HPDE6-E6E7 (cell line): ENCODE measurements at regions not wholly inside any gene's neighbourhood (a gene's known extent, or its start where the extent isn't known, plus 50 kb on each side); places are given as distances from the start of the nearest gene placed in this dataset.

Experiments
- DNase-seq: peaks from one replicate; pipeline ENCODE4 v3.0.0; 2011; ENCODE audit warnings: missing footprints; ENCODE audit errors: extremely low spot score

GRCh38 chr13:55219538-55219937 is 1921.2 kb upstream of the PRR20A start:
- DNase-seq = no peak

GRCh38 chr13:55229906-55230569 is 1910.7 kb upstream of the PRR20A start:
- DNase-seq = no peak

GRCh38 chr13:55230570-55230908 is 1910.2 kb upstream of the PRR20A start:
- no peak for DNase-seq

- DNase-seq = no peak
Observed at GRCh38 chr13:55234311-55234710, 1906.4 kb upstream of the PRR20A start.

- DNase-seq = no peak
Observed at GRCh38 chr13:55245005-55245644, 1895.6 kb upstream of the PRR20A start.

- DNase-seq = no peak
Observed at GRCh38 chr13:55255236-55255635, 1885.5 kb upstream of the PRR20A start.

- no peak for DNase-seq
Observed at GRCh38 chr13:55263045-55263444, 1877.7 kb upstream of the PRR20A start.

GRCh38 chr13:55266644-55267043 is 1874.1 kb upstream of the PRR20A start:
- no peak for DNase-seq

GRCh38 chr13:55298201-55298600 is 1842.5 kb upstream of the PRR20A start:
- no peak for DNase-seq

- DNase-seq = no peak
Observed at GRCh38 chr13:55302568-55302967, 1838.2 kb upstream of the PRR20A start.

- DNase-seq = no peak
Observed at GRCh38 chr13:55307909-55308308, 1832.8 kb upstream of the PRR20A start.

- DNase-seq = no peak
Observed at GRCh38 chr13:55341891-55342290, 1798.8 kb upstream of the PRR20A start.

- no peak for DNase-seq
Observed at GRCh38 chr13:55345224-55345623, 1795.5 kb upstream of the PRR20A start.

GRCh38 chr13:55347528-55347927 is 1793.2 kb upstream of the PRR20A start:
- no peak for DNase-seq

GRCh38 chr13:55359067-55359466 is 1781.7 kb upstream of the PRR20A start:
- DNase-seq = no peak

GRCh38 chr13:55361141-55361540 is 1779.6 kb upstream of the PRR20A start:
- no peak for DNase-seq

GRCh38 chr13:55366676-55367075 is 1774.0 kb upstream of the PRR20A start:
- no peak for DNase-seq

- no peak for DNase-seq
Observed at GRCh38 chr13:55394470-55394869, 1746.2 kb upstream of the PRR20A start.

GRCh38 chr13:55402870-55403269 is 1737.8 kb upstream of the PRR20A start:
- no peak for DNase-seq

GRCh38 chr13:55403887-55404487 is 1736.7 kb upstream of the PRR20A start:
- DNase-seq = no peak

GRCh38 chr13:55410398-55411330 is 1730.1 kb upstream of the PRR20A start:
- DNase-seq = no peak

GRCh38 chr13:55418095-55418494 is 1722.6 kb upstream of the PRR20A start:
- DNase-seq = no peak
